Spleen (tissue), 11 donors: ENCODE measurements at regions not wholly inside any gene's neighbourhood (a gene's known extent, or its start where the extent isn't known, plus 50 kb on each side); places are given as distances from the start of the nearest gene placed in this dataset.

Experiments
- DNase-seq: peaks from one replicate; pipeline ENCODE4 v3.0.0-alpha.2; 2020
- H3K27ac ChIP-seq, 8 donors: fragments of 200-600 bp; sonication (generic) in 7 of 8; 1 replicate in 4 of 8; 2 replicates in 4 of 8; pipeline versions ENCODE4 v1.5.0 to v1.8.0; 2016 to 2021; ENCODE audit warnings: inconsistent platforms in 4 of 8, mild to moderate bottlenecking in 4 of 8, moderate library complexity in 1 of 8
- H3K27me3 ChIP-seq, 7 donors: fragments of 200-600 bp; sonication (generic) in 6 of 7; replicated peaks in 1 of 7; 1 replicate in 4 of 7; 2 replicates in 3 of 7; pipeline versions ENCODE4 v1.5.0 to v1.8.0; 2016 to 2021; ENCODE audit warnings: inconsistent platforms in 3 of 7, mild to moderate bottlenecking in 1 of 7
- H3K36me3 ChIP-seq, 6 donors: fragments of 200-600 bp; sonication (generic) in 5 of 6; 1 replicate in 4 of 6; 2 replicates in 2 of 6; pipeline versions ENCODE4 v1.5.0 to v1.8.0; 2016 to 2021; ENCODE audit warnings: inconsistent platforms in 2 of 6
- H3K4me1 ChIP-seq, 6 donors: fragments of 200-600 bp; sonication (generic) in 5 of 6; 1 replicate in 3 of 6; 2 replicates in 3 of 6; pipeline versions ENCODE4 v1.5.0 to v1.8.0; 2016 to 2021; ENCODE audit warnings: inconsistent platforms in 3 of 6
- H3K4me3 ChIP-seq, 8 donors: fragments of 200-600 bp; sonication (generic) in 7 of 8; 1 replicate in 4 of 8; 2 replicates in 4 of 8; pipeline versions ENCODE4 v1.5.0 to v1.8.0; 2016 to 2021; ENCODE audit warnings: inconsistent platforms in 4 of 8, mild to moderate bottlenecking in 4 of 8, moderate library complexity in 2 of 8
- H3K9me3 ChIP-seq, 8 donors: fragments of 200-600 bp; sonication (generic) in 7 of 8; 1 replicate in 4 of 8; 2 replicates in 4 of 8; pipeline versions ENCODE4 v1.5.0 to v1.8.0; 2016 to 2021; ENCODE audit warnings: inconsistent platforms in 4 of 8
- POLR2A ChIP-seq, 3 donors: fragments of 450-650 bp; IDR thresholded peaks; one replicate each; pipeline ENCODE4 v1.5.1; 2017; ENCODE audit warnings: antibody characterized with exemption in 3 of 3, mild to moderate bottlenecking in 1 of 3
- POLR2AphosphoS5 ChIP-seq, 3 donors: sonication (generic); formaldehyde crosslinking; IDR thresholded peaks; one replicate each; pipeline ENCODE4 v1.5.1; 2017; ENCODE audit warnings: antibody characterized with exemption in 3 of 3
- WGBS, 5 donors: extraction: QIAGEN DNeasy Blood & Tissue Kit in 3 of 5; methylation state at CpG; one replicate each; pipeline versions ENCODE4 v1.1.5 to v1.1.7; 2013 to 2018; 5-methylcytosine and 5-hydroxymethylcytosine counted together
- intact Hi-C: fragments of 100-400 bp; cut with DNase I; formaldehyde crosslinking; loops from one replicate; pipeline ENCODE4 v1.15.0; 2023; ENCODE audit warnings: low total_unique reads
- TF ChIP-seq, protein P1 (sequence below), 11 experiments: fragments of 200-600 bp in 7 of 11; fragments of 450-650 bp in 4 of 11; sonication (generic) in 4 of 11; IDR thresholded peaks in 8 of 11; conservative IDR thresholded peaks in 3 of 11; 1 replicate in 7 of 11; 2 replicates in 4 of 11; pipeline versions ENCODE4 v1.4.0 to v1.8.0; 2016 to 2021; ENCODE audit warnings: antibody characterized with exemption in 11 of 11, inconsistent platforms in 4 of 11, mild to moderate bottlenecking in 1 of 11
- donor health status: healthy with polysubstance abuse.
- donor health status: DM: no; HTN: no; CAD: no; lungs with moderate emphysema.
- donor health status: DM: no; HTN: no; CAD: no.
- donor health status: Bipolar disorder and iron deficiency.
- donor health status: healthy.
- donor health status: DM: no; HTN: no; CAD: no.
- donor health status: DM: yes; HTN: yes; CAD: no.

GRCh38 chr2:14520385-14520945 is 112.1 kb upstream of the LRATD1 start:
- Histone ChIP-seq H3K4me1 (no peaks in the 10 kb centered on the region), H3K27ac (no peak overlapping the region), H3K36me3 (no peaks in the 10 kb centered on the region), H3K27me3 (no peaks in the 10 kb centered on the region), H3K9me3 (peaks cover 0 to 4% (median 0%) of the 10 kb centered on the region in 8 donors), H3K4me3 (no peak overlapping the region)
- 82 to 92% (median 85%) methylated on average over 10 of the region's 10 CpGs for WGBS, 5 donors
- intact Hi-C loops, result no loop called here
- DNase-seq, result no peak
- TF ChIP-seq POLR2A (IDR thresholded peaks at IDR 0.05), result no peak
- TF ChIP-seq, protein P1, sequence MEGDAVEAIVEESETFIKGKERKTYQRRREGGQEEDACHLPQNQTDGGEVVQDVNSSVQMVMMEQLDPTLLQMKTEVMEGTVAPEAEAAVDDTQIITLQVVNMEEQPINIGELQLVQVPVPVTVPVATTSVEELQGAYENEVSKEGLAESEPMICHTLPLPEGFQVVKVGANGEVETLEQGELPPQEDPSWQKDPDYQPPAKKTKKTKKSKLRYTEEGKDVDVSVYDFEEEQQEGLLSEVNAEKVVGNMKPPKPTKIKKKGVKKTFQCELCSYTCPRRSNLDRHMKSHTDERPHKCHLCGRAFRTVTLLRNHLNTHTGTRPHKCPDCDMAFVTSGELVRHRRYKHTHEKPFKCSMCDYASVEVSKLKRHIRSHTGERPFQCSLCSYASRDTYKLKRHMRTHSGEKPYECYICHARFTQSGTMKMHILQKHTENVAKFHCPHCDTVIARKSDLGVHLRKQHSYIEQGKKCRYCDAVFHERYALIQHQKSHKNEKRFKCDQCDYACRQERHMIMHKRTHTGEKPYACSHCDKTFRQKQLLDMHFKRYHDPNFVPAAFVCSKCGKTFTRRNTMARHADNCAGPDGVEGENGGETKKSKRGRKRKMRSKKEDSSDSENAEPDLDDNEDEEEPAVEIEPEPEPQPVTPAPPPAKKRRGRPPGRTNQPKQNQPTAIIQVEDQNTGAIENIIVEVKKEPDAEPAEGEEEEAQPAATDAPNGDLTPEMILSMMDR (IDR thresholded peaks at IDR 0.05 in 8 of 11, conservative IDR thresholded peaks at IDR 0.05 in 3 of 11), result no peak
- TF ChIP-seq POLR2AphosphoS5 (IDR thresholded peaks at IDR 0.05), result no peak

DNA sequence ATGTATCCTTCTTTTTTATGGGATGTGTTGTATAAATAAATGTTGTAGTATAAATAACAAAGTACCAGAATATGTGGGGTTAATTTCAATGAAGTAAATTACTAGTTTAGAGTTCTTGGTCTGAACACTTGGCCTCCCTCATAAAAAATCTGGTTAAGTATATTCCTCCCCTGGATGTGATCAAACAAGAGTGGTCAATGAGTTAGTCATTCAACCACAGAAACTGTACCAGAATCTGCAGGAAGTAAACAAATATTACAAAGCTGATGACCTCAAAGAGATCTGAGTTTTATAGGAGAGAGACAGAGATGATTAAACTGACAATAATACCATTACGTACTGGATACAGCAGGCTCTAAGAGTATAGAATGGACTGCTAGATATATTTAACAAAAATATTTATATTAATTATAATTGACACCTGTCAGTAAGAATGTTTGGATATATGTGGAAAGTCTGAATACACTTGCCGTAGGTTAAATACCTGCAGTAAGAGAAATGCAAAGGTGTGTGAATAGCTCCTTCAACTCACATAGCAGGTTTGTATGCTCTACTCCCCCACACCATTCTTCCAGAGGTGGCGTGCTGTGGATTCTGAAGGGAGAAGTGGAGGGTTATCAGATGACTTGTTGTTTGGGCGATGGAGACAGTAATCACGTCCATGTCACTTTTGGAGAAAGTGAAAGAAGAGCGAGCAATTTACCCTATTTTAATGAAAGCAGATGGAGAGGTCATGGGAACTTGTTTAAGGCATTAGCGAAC is 108.3 kb upstream of the LRATD1 start:
- no peaks in the 10 kb centered on the region for H3K36me3 ChIP-seq
- WGBS, 5 donors, result 78 to 85% (median 83%) methylated on average over 7 of the region's 7 CpGs
- TF ChIP-seq POLR2AphosphoS5 (IDR thresholded peaks at IDR 0.05) (no peak), POLR2A (IDR thresholded peaks at IDR 0.05) (no peak)
- TF ChIP-seq, protein P1 (IDR thresholded peaks at IDR 0.05 in 8 of 11, conservative IDR thresholded peaks at IDR 0.05 in 3 of 11), result no peak
- H3K27ac ChIP-seq, result no peak overlapping the region
- H3K4me3 ChIP-seq, result no peak overlapping the region
- peaks cover 0 to 4% (median 0%) of the 10 kb centered on the region in 8 donors for H3K9me3 ChIP-seq
- intact Hi-C loops, result no loop called here
- DNase-seq, result no peak
- H3K27me3 ChIP-seq, result no peaks in the 10 kb centered on the region
- H3K4me1 ChIP-seq, result no peaks in the 10 kb centered on the region

DNA sequence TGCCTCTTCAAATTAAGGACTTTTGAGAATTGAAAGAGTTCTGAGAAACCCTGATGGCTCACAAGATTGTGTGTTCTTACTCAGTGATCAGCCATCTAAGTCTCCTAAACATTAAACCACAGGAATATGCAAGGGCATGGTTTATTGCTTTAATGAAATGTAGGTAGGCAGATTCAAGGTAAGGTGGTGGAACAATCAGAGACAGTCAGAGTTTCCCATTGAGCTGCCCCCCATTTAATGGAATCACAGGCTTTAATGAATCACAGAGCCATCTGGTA is 107.8 kb upstream of the LRATD1 start:
- no peak for TF ChIP-seq POLR2AphosphoS5 (IDR thresholded peaks at IDR 0.05)
- TF ChIP-seq, protein P1 (IDR thresholded peaks at IDR 0.05 in 8 of 11, conservative IDR thresholded peaks at IDR 0.05 in 3 of 11), result no peak
- no peak for TF ChIP-seq POLR2A (IDR thresholded peaks at IDR 0.05)
- DNase-seq, result no peak
- Histone ChIP-seq H3K9me3 (peaks cover 0 to 4% (median 0%) of the 10 kb centered on the region in 8 donors), H3K4me3 (no peak overlapping the region), H3K27me3 (no peaks in the 10 kb centered on the region), H3K27ac (no peak overlapping the region), H3K4me1 (no peaks in the 10 kb centered on the region), H3K36me3 (no peaks in the 10 kb centered on the region)
- intact Hi-C loops, result no loop called here

DNA sequence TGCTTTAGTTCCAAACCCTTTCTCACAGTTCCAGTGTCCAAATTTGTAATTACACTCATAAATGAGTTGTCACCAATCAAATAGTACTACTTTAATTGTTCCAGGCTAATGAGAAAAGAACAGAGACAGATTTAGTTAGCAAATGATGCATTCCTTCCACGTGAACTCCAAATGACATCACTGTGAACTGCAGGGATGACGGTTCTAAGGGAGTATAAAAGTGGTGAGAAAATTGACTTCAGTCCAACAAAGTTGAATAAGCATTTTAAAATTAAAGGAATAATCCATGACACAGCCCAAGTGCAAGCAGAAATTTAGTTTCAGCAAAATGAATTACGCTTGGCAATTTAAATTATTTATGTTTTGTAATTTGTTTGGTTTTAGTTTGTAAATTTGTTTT is 102.0 kb upstream of the LRATD1 start:
- intact Hi-C loops, result no loop called here
- Histone ChIP-seq H3K4me1 (no peaks in the 10 kb centered on the region), H3K9me3 (no peaks in the 10 kb centered on the region), H3K36me3 (no peaks in the 10 kb centered on the region), H3K27ac (no peak overlapping the region), H3K27me3 (no peaks in the 10 kb centered on the region), H3K4me3 (no peak overlapping the region)
- no peak for TF ChIP-seq POLR2A (IDR thresholded peaks at IDR 0.05)
- 60 to 80% (median 74%) methylated on average over 3 of the region's 3 CpGs for WGBS, 5 donors
- DNase-seq, result no peak
